DOHH2 (cell line): ENCODE measurements at regions not wholly inside any gene's neighbourhood (a gene's known extent, or its start where the extent isn't known, plus 50 kb on each side); places are given as distances from the start of the nearest gene placed in this dataset.

Experiments used
- EZH2phosphoT487 ChIP-seq: fragments of 200-600 bp; sonication (generic); IDR thresholded peaks from 2 replicates; pipeline ENCODE4 v1.6.1; 2017; ENCODE audit warnings: borderline replicate concordance, mild to moderate bottlenecking, antibody characterized with exemption, low read length, moderate library complexity, mixed read lengths
- TF ChIP-seq, protein P1 (sequence below): fragments of 200-600 bp; sonication (generic); IDR thresholded peaks from one replicate; pipeline ENCODE4 v1.5.1; 2014; ENCODE audit warnings: antibody characterized with exemption, mild to moderate bottlenecking, low read depth, low read length; ENCODE audit not compliant: poor library complexity, severe bottlenecking

DNA sequence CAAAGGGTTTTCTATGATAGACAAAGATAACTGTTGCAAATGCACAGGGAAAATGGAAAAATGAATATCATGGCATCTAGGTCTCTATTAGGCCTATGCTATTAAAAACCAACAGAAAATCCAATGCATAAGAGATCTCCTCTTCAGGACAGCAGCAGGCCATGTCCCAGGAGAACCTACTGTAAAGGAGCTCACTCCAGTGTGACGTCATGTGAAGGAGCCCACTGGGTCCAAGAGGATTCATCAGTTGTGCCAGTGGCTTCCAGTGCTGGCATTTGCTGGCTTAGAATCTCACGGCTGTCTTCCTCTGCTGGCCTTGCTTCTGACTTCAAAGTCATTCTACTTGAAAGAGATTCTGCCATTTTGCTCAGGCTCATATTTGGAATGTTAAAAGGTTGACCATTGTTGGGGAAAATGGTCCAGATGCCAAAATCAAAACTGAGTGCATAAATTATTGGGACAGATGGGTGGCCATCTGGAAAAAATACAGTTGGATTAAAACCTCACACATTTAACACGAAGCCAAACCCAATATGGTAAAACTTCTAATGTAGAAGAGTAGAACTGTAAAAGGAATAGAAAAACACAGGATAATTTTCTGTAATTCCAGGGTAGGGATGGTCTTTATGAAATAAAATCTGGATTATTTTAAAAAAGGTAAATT is 75.4 kb upstream of the ARID2 start:
- TF ChIP-seq, protein P1, sequence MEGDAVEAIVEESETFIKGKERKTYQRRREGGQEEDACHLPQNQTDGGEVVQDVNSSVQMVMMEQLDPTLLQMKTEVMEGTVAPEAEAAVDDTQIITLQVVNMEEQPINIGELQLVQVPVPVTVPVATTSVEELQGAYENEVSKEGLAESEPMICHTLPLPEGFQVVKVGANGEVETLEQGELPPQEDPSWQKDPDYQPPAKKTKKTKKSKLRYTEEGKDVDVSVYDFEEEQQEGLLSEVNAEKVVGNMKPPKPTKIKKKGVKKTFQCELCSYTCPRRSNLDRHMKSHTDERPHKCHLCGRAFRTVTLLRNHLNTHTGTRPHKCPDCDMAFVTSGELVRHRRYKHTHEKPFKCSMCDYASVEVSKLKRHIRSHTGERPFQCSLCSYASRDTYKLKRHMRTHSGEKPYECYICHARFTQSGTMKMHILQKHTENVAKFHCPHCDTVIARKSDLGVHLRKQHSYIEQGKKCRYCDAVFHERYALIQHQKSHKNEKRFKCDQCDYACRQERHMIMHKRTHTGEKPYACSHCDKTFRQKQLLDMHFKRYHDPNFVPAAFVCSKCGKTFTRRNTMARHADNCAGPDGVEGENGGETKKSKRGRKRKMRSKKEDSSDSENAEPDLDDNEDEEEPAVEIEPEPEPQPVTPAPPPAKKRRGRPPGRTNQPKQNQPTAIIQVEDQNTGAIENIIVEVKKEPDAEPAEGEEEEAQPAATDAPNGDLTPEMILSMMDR, result no peak
- no peak for TF ChIP-seq EZH2phosphoT487
